Lung (tissue), 11 donors: ENCODE measurements at regions not wholly inside any gene's neighbourhood (a gene's known extent, or its start where the extent isn't known, plus 50 kb on each side); places are given as distances from the start of the nearest gene placed in this dataset.

Source experiments
- ATAC-seq: fragments of 200-7000 bp; cut with Tn5 transposase; one replicate; pipeline ENCODE4 v1.9.1; 2020; ENCODE audit warnings: moderate number of reproducible peaks; ENCODE audit not compliant: insufficient read depth, low FRiP score
- DNase-seq, 3 donors: peaks; one replicate each; pipeline ENCODE4 v3.0.0-alpha.2; 2013 to 2017
- H3K27ac ChIP-seq, 2 donors: one replicate each; pipeline ENCODE4 v1.5.1; 2013; ENCODE audit warnings: mild to moderate bottlenecking in 2 of 2, moderate library complexity in 2 of 2, control low read depth in 1 of 2, inconsistent platforms in 1 of 2, low read depth in 1 of 2, low read length in 1 of 2
- H3K27me3 ChIP-seq, 3 donors: one replicate each; pipeline ENCODE4 v1.5.1; 2013; ENCODE audit warnings: low read length in 2 of 3; ENCODE audit not compliant: control insufficient read depth in 3 of 3, insufficient read depth in 3 of 3
- H3K36me3 ChIP-seq, 4 donors: one replicate each; pipeline ENCODE4 v1.5.1; 2013; ENCODE audit warnings: low read length in 4 of 4, mild to moderate bottlenecking in 1 of 4, moderate library complexity in 1 of 4; ENCODE audit not compliant: control insufficient read depth in 4 of 4, insufficient read depth in 4 of 4
- H3K4me1 ChIP-seq, 5 donors: one replicate each; pipeline ENCODE4 v1.5.1; 2013; ENCODE audit warnings: low read length in 5 of 5, mild to moderate bottlenecking in 2 of 5, moderate library complexity in 1 of 5; ENCODE audit not compliant: control insufficient read depth in 5 of 5, insufficient read depth in 5 of 5
- H3K4me3 ChIP-seq: one replicate; pipeline ENCODE4 v1.5.1; 2013; ENCODE audit warnings: mild to moderate bottlenecking, control low read depth, moderate library complexity
- H3K9ac ChIP-seq, 2 donors: one replicate each; pipeline ENCODE4 v1.5.1; 2013; ENCODE audit warnings: low read length in 2 of 2, control low read depth in 1 of 2; ENCODE audit not compliant: insufficient read depth in 1 of 2
- H3K9me3 ChIP-seq, 4 donors: one replicate each; pipeline ENCODE4 v1.5.1; 2013; ENCODE audit warnings: low read length in 3 of 4, mild to moderate bottlenecking in 1 of 4, moderate library complexity in 1 of 4; ENCODE audit not compliant: control insufficient read depth in 4 of 4, insufficient read depth in 3 of 4
- WGBS, 2 donors: extraction: QIAGEN DNeasy Blood & Tissue Kit; methylation state at CpG; one replicate each; pipeline ENCODE4 v1.1.7; 2013; 5-methylcytosine and 5-hydroxymethylcytosine counted together
- TF ChIP-seq, protein P1 (sequence below): IDR thresholded peaks from 2 replicates; pipeline ENCODE4 v1.5.1; 2012; ENCODE audit warnings: mild to moderate bottlenecking; ENCODE audit errors: control extremely low read depth, extremely low read depth
- donor health status: control.
- donor health status: control.
- donor health status: Bipolar disorder and iron deficiency.
- donor health status: healthy.
- donor health status: DM: yes; HTN: yes; CAD: no.

- no peaks in the 10 kb centered on the region for H3K36me3 ChIP-seq
- no peak overlapping the region for H3K9ac ChIP-seq
- no peak overlapping the region for H3K27ac ChIP-seq
- no peaks in the 10 kb centered on the region for H3K27me3 ChIP-seq
- peaks cover 0 to 9% (median 4%) of the 10 kb centered on the region in 5 donors for H3K4me1 ChIP-seq
- WGBS, 2 donors: 93 to 96% methylated on average over 3 of the region's 3 CpGs
- H3K4me3 ChIP-seq: no peak overlapping the region
- no peak for ATAC-seq
- DNase-seq: no peak
- no peaks in the 10 kb centered on the region for H3K9me3 ChIP-seq
- TF ChIP-seq, protein P1, sequence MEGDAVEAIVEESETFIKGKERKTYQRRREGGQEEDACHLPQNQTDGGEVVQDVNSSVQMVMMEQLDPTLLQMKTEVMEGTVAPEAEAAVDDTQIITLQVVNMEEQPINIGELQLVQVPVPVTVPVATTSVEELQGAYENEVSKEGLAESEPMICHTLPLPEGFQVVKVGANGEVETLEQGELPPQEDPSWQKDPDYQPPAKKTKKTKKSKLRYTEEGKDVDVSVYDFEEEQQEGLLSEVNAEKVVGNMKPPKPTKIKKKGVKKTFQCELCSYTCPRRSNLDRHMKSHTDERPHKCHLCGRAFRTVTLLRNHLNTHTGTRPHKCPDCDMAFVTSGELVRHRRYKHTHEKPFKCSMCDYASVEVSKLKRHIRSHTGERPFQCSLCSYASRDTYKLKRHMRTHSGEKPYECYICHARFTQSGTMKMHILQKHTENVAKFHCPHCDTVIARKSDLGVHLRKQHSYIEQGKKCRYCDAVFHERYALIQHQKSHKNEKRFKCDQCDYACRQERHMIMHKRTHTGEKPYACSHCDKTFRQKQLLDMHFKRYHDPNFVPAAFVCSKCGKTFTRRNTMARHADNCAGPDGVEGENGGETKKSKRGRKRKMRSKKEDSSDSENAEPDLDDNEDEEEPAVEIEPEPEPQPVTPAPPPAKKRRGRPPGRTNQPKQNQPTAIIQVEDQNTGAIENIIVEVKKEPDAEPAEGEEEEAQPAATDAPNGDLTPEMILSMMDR: no peak
Observed at GRCh38 chr7:67522504-67522903, 525.9 kb downstream of the TYW1 start.

- TF ChIP-seq, protein P1: no peak
- H3K27ac ChIP-seq: no peak overlapping the region
- ATAC-seq (no peak), DNase-seq (no peak)
- no peaks in the 10 kb centered on the region for H3K9me3 ChIP-seq
- peaks cover 0 to 5% (median 4%) of the 10 kb centered on the region in 5 donors for H3K4me1 ChIP-seq
- no peak overlapping the region for H3K4me3 ChIP-seq
- H3K36me3 ChIP-seq: no peaks in the 10 kb centered on the region
- H3K9ac ChIP-seq: no peak overlapping the region
- no peaks in the 10 kb centered on the region for H3K27me3 ChIP-seq
- 79 to 84% methylated on average over 4 of the region's 4 CpGs for WGBS, 2 donors
Observed at GRCh38 chr7:67523713-67524112, 527.1 kb downstream of the TYW1 start.

- Histone ChIP-seq H3K27ac (no peak overlapping the region), H3K9me3 (peaks cover 0 to under 1% (median 0%) of the 10 kb centered on the region in 4 donors), H3K9ac (no peak overlapping the region), H3K4me1 (peaks cover 0 to 2% (median 0%) of the 10 kb centered on the region in 5 donors), H3K36me3 (no peaks in the 10 kb centered on the region), H3K4me3 (peak overlapping the region; percentile 7), H3K27me3 (no peaks in the 10 kb centered on the region)
- no peak for DNase-seq
- TF ChIP-seq, protein P1: no peak
- ATAC-seq: no peak
- WGBS, 2 donors: 67 to 76% methylated on average over 4 of the region's 4 CpGs
Observed at GRCh38 chr7:67525588-67525987, 529.0 kb downstream of the TYW1 start.
